ENCODE measurements at regions not wholly inside any gene's neighbourhood (a gene's known extent, or its start where the extent isn't known, plus 50 kb on each side); places are given as distances from the start of the nearest gene placed in this dataset.

GRCh38 chr1:209266590-209267205 is 316.8 kb upstream of the CAMK1G start (continued):
- TF ChIP-seq ZNF114 (CRISPR knock-in tag; IDR thresholded peaks at IDR 0.05), result no peak

GRCh38 chr1:209267968-209268367 is 315.5 kb upstream of the CAMK1G start:
- no peaks in the 10 kb centered on the region for H3K9me2 ChIP-seq (ENCODE audit: insufficient read depth)
- no peaks in the 10 kb centered on the region for H3K27me3 ChIP-seq (ENCODE audit: insufficient read depth)
- H3K27me3 Mint-ChIP-seq (ENCODE audit: insufficient read depth, low read depth, poor library complexity), result peaks cover 1% of the 10 kb centered on the region
- H3K9me3 Mint-ChIP-seq, result no peaks in the 10 kb centered on the region
- H3K79me2 ChIP-seq (replicated peaks; ENCODE audit: insufficient read depth), result no peaks in the 10 kb centered on the region
- no peaks in the 10 kb centered on the region; the same call in 2 of the 3 replicates for H3K4me1 Mint-ChIP-seq
- H3K4me3 Mint-ChIP-seq, result no peak overlapping the region
- no peaks in the 10 kb centered on the region for H3F3A ChIP-seq (replicated peaks; ENCODE audit: low read depth)
- H3K36me3 ChIP-seq (ENCODE audit: insufficient read depth), result no peaks in the 10 kb centered on the region
- no peak for DNase-seq (ENCODE audit: low spot score)
- no peaks in the 10 kb centered on the region for H3K4me1 ChIP-seq (ENCODE audit: insufficient read depth)
- no peak overlapping the region for H3K27ac ChIP-seq (ENCODE audit: low read depth)
- no peaks in the 10 kb centered on the region for H4K20me1 ChIP-seq (replicated peaks; ENCODE audit: insufficient read depth)
- no peak overlapping the region for H3K27ac Mint-ChIP-seq
- H3K4me3 ChIP-seq, result no peak overlapping the region
- H3K36me3 Mint-ChIP-seq (ENCODE audit: low read depth), result no peaks in the 10 kb centered on the region
- no peak for TF ChIP-seq STAT1 (IDR thresholded peaks at IDR 0.05; ENCODE audit: unreplicated experiment)
- no peak overlapping the region for H2AFZ ChIP-seq
- H3K4me2 ChIP-seq, result no peak overlapping the region
- ATAC-seq, result no peak

GRCh38 chr1:209268479-209268878 is 315.0 kb upstream of the CAMK1G start:
- DNase-seq (ENCODE audit: low spot score) (no peak), ATAC-seq (no peak)
- Histone ChIP-seq H3K4me3 (no peak overlapping the region), H3K36me3 (ENCODE audit: insufficient read depth) (no peaks in the 10 kb centered on the region), H3K4me1 (ENCODE audit: insufficient read depth) (no peaks in the 10 kb centered on the region), H4K20me1 (replicated peaks; ENCODE audit: insufficient read depth) (no peaks in the 10 kb centered on the region), H3K27me3 (ENCODE audit: insufficient read depth) (no peaks in the 10 kb centered on the region), H3K27ac (ENCODE audit: low read depth) (no peak overlapping the region), H3K9me2 (ENCODE audit: insufficient read depth) (no peaks in the 10 kb centered on the region), H3K79me2 (replicated peaks; ENCODE audit: insufficient read depth) (no peaks in the 10 kb centered on the region), H3K4me2 (no peak overlapping the region), H2AFZ (no peak overlapping the region; the same call in 1 of the 2 replicates), H3F3A (replicated peaks; ENCODE audit: low read depth) (no peaks in the 10 kb centered on the region)
- Mint-ChIP-seq H3K27me3 (ENCODE audit: insufficient read depth, low read depth, poor library complexity) (peaks cover 1% of the 10 kb centered on the region), H3K27ac (no peak overlapping the region), H3K9me3 (no peaks in the 10 kb centered on the region), H3K4me1 (no peaks in the 10 kb centered on the region; the same call in 2 of the 3 replicates), H3K4me3 (no peak overlapping the region), H3K36me3 (ENCODE audit: low read depth) (no peaks in the 10 kb centered on the region)
- TF ChIP-seq JUNB (IDR thresholded peaks at IDR 0.05; ENCODE audit: unreplicated experiment) (no peak), POLR2AphosphoS5 (IDR thresholded peaks at IDR 0.05; ENCODE audit: low read depth) (no peak), EZH2 (IDR thresholded peaks at IDR 0.05; ENCODE audit: low read depth, unreplicated experiment) (no peak), ZNF331 (CRISPR knock-in tag; IDR thresholded peaks at IDR 0.05; ENCODE audit: low read depth) (no peak), STAT1 (IDR thresholded peaks at IDR 0.05; ENCODE audit: unreplicated experiment) (no peak), NANOG (IDR thresholded peaks at IDR 0.05; ENCODE audit: borderline replicate concordance) (no peak), ZNF114 (CRISPR knock-in tag; IDR thresholded peaks at IDR 0.05) (no peak)
- TF ChIP-seq, protein P1, sequence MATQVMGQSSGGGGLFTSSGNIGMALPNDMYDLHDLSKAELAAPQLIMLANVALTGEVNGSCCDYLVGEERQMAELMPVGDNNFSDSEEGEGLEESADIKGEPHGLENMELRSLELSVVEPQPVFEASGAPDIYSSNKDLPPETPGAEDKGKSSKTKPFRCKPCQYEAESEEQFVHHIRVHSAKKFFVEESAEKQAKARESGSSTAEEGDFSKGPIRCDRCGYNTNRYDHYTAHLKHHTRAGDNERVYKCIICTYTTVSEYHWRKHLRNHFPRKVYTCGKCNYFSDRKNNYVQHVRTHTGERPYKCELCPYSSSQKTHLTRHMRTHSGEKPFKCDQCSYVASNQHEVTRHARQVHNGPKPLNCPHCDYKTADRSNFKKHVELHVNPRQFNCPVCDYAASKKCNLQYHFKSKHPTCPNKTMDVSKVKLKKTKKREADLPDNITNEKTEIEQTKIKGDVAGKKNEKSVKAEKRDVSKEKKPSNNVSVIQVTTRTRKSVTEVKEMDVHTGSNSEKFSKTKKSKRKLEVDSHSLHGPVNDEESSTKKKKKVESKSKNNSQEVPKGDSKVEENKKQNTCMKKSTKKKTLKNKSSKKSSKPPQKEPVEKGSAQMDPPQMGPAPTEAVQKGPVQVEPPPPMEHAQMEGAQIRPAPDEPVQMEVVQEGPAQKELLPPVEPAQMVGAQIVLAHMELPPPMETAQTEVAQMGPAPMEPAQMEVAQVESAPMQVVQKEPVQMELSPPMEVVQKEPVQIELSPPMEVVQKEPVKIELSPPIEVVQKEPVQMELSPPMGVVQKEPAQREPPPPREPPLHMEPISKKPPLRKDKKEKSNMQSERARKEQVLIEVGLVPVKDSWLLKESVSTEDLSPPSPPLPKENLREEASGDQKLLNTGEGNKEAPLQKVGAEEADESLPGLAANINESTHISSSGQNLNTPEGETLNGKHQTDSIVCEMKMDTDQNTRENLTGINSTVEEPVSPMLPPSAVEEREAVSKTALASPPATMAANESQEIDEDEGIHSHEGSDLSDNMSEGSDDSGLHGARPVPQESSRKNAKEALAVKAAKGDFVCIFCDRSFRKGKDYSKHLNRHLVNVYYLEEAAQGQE (IDR thresholded peaks at IDR 0.05; ENCODE audit: unreplicated experiment), result no peak
- TF ChIP-seq, protein P2, sequence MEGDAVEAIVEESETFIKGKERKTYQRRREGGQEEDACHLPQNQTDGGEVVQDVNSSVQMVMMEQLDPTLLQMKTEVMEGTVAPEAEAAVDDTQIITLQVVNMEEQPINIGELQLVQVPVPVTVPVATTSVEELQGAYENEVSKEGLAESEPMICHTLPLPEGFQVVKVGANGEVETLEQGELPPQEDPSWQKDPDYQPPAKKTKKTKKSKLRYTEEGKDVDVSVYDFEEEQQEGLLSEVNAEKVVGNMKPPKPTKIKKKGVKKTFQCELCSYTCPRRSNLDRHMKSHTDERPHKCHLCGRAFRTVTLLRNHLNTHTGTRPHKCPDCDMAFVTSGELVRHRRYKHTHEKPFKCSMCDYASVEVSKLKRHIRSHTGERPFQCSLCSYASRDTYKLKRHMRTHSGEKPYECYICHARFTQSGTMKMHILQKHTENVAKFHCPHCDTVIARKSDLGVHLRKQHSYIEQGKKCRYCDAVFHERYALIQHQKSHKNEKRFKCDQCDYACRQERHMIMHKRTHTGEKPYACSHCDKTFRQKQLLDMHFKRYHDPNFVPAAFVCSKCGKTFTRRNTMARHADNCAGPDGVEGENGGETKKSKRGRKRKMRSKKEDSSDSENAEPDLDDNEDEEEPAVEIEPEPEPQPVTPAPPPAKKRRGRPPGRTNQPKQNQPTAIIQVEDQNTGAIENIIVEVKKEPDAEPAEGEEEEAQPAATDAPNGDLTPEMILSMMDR (conservative IDR thresholded peaks at IDR 0.05; ENCODE audit: low read depth in 2 of 2), result no peak
- TF ChIP-seq, protein P3, sequence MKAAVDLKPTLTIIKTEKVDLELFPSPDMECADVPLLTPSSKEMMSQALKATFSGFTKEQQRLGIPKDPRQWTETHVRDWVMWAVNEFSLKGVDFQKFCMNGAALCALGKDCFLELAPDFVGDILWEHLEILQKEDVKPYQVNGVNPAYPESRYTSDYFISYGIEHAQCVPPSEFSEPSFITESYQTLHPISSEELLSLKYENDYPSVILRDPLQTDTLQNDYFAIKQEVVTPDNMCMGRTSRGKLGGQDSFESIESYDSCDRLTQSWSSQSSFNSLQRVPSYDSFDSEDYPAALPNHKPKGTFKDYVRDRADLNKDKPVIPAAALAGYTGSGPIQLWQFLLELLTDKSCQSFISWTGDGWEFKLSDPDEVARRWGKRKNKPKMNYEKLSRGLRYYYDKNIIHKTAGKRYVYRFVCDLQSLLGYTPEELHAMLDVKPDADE (IDR thresholded peaks at IDR 0.05), result no peak

All from GM23338 (cell line).